GM12891 (cell line): ENCODE measurements at regions not wholly inside any gene's neighbourhood (a gene's known extent, or its start where the extent isn't known, plus 50 kb on each side); places are given as distances from the start of the nearest gene placed in this dataset.
"Not testable (repeated sequence)": the region's sequence is repeated elsewhere in the genome, so short reads cannot be mapped to it uniquely, and the experiment has no call there.

Source experiments
- DNase-seq: peaks from one replicate; pipeline ENCODE4 v3.0.0; 2011; ENCODE audit warnings: low spot score; ENCODE audit not compliant: insufficient read length
- FAIRE-seq: peaks from 2 replicates; lab custom pipeline; 2011; peaks lifted over from hg19 to GRCh38; lab: Jason Lieb, UNC
- PAX5 ChIP-seq: IDR thresholded peaks from 2 replicates; pipeline ENCODE4 v1.6.1; 2011; ENCODE audit warnings: low read length, moderate library complexity, mild to moderate bottlenecking; ENCODE audit not compliant: insufficient read depth, severe bottlenecking
- POLR2A ChIP-seq: IDR thresholded peaks from 2 replicates; pipeline ENCODE4 v1.6.1; 2011; ENCODE audit warnings: low read depth, low read length, control low read depth
- POLR2AphosphoS5 ChIP-seq: IDR thresholded peaks from 2 replicates; pipeline ENCODE4 v1.6.1; 2011; ENCODE audit warnings: low read depth, low read length, control low read depth
- POU2F2 ChIP-seq: IDR thresholded peaks from 2 replicates; pipeline ENCODE4 v1.6.1; 2011; ENCODE audit warnings: low read depth, mild to moderate bottlenecking, control low read depth, low read length, moderate library complexity
- SPI1 ChIP-seq: IDR thresholded peaks from 2 replicates; pipeline ENCODE4 v1.6.1; 2011; ENCODE audit warnings: low read depth, low read length, control low read depth
- TAF1 ChIP-seq: IDR thresholded peaks from 2 replicates; pipeline ENCODE4 v1.6.1; 2011; ENCODE audit warnings: low read depth, low read length, control low read depth

GRCh38 chr20:5480824-5481600 lies 129.8 kb downstream of the GPCPD1 start:
- DNase-seq, result no peak
- TF ChIP-seq POLR2AphosphoS5 (no peak), PAX5 (no peak), POU2F2 (no peak), POLR2A (no peak), TAF1 (no peak), SPI1 (no peak)
- peak; percentile 76 for FAIRE-seq

DNA sequence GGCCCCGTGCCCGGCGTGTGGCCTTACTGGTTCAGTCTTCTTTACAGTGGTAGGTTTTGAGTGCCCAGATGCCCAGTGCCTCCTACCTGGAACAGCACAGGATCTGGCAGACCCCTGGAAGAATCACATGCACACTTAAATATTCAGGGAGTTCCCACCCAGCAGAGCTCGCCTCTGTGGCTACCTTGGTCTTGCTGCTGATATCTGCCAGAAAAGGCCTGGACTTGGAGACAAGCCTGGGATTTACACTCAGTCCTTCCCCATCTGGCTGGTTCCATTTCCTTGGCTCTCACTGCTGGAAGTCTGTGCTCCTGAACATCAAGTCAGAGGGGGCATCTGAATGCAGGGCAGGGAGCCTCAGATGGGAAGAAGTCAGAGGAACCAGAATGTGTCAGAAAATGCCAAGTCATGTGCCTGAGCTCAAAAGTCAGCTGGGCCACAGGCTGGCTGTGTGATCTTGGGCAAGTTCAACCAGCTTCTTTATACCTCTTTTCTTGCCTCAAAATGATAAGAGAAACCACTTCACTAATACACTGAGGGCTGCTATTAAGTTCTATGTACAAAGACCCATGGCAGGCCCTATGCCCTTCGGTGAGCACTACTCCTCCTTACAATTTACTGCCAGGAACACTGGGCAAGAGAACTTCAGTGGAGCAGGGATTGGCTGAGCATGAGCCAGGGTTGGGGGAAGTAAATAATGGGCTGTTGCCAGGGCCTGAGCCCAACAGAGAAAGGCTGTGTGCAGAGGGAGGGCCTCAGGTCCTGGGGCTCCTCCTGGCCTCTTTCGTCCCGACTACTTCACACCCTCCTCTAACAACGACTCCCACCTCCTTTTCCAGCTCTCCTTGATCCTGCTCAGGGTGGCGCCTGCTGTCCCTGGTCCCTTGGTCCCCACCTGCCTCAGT lies 135.9 kb downstream of the GPCPD1 start:
- FAIRE-seq (no peak), DNase-seq (no peak)
- TF ChIP-seq SPI1 (no peak), PAX5 (no peak), TAF1 (no peak), POLR2AphosphoS5 (no peak), POU2F2 (no peak)

DNA sequence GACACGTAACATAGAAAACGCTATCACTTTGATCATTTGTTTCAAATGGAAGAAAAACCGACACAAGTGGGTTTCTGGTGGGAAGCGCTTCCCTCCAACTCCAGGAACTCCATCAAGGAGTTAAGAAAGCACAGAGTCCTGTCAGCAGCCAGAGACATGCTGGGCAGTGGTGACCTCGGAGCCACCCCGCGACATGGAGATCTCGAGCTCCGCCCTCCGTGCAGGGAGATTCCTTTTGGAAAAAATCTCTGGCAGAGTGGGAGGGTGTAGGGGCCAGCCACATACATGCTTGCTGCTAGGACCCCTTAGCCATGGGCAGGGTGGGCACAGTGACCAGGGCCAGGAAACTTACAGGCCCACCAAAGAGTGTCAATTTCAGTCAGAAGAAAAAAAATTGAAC lies 138.9 kb downstream of the GPCPD1 start:
- not testable (repeated sequence) for DNase-seq, FAIRE-seq

- FAIRE-seq (no peak), DNase-seq (no peak)
- TF ChIP-seq POLR2A, result no peak
- TF ChIP-seq POU2F2, result no peak
Observed at GRCh38 chr20:5471368-5471767, 139.4 kb downstream of the GPCPD1 start.

DNA sequence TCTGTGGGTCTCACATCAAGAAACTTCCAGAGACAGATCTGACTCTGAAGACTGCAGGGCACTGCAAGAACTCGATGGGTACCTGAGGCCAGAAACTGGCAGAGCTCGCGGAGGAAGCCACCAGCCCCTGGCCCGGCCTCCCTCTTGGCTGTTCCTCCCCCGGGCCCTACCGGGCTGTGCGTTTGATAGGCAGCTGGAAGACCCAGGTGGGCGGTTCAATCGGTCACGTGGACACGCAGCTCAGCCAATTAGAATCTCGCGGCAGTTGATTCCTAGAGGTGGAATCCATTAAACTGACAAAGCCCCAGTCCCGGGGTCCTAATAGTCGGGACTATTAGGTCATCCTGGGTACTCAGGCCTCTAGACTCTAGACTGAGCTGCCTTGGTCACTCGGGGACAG lies 139.9 kb downstream of the GPCPD1 start:
- no peak for TF ChIP-seq TAF1
- TF ChIP-seq POLR2A, result no peak
- TF ChIP-seq SPI1, result no peak
- TF ChIP-seq PAX5, result no peak
- TF ChIP-seq POLR2AphosphoS5, result no peak
- TF ChIP-seq POU2F2, result no peak
- FAIRE-seq (no peak), DNase-seq (no peak)

DNA sequence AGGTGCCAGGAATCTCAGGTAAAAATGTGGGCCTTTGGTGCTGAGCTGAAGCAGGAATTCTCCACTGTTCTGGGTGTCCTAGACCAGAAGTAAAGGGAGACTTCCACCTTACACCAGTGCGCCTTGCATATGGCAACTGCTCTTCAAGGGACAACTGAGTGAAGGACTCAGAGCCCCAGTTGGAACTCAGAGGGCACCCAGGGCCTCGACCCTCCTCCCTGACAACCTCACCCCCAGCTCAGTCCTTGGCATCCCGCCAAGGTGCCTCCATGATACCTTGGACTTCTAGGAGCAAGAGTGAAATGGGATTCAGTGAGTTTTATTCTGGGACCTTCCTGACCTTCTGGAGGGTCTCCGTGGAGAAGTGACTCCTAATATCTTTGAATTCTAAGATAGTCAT lies 140.3 kb downstream of the GPCPD1 start:
- FAIRE-seq, result no peak
- TF ChIP-seq POLR2AphosphoS5 (no peak), SPI1 (no peak), PAX5 (no peak), POLR2A (no peak), TAF1 (no peak), POU2F2 (no peak)

DNA sequence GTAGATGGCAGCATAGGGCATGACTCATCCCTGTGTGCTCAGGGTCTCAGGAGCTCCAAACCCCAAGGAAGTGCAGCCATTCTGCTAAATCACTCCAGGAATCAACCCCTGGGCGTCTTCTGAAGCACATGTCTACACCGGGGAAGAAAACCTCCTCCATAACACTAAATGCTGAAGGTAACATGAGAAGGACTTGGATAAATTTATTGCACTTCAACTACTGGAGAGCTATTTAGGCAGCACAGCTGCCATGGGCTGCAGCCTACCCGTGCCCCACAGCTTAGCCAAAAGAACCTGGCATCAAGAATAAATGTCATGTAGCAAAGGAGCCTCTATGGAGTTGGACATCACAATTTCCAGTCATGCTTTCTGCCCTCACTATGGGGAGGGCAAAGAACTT lies 141.7 kb downstream of the GPCPD1 start:
- FAIRE-seq (no peak), DNase-seq (no peak)
- TF ChIP-seq POLR2A, result no peak
- no peak for TF ChIP-seq POLR2AphosphoS5

More for the DNA sequence above, 140.3 kb downstream of the GPCPD1 start:
- no peak for DNase-seq

- TF ChIP-seq POLR2AphosphoS5, result no peak
- no peak for TF ChIP-seq PAX5
- TF ChIP-seq POU2F2, result no peak
- no peak for TF ChIP-seq TAF1
- TF ChIP-seq POLR2A, result no peak
- no peak for TF ChIP-seq SPI1
- no peak for DNase-seq
- FAIRE-seq, result no peak
Observed at GRCh38 chr20:5467086-5467485, 143.7 kb downstream of the GPCPD1 start.

GRCh38 chr20:5465604-5465927 lies 145.2 kb downstream of the GPCPD1 start:
- no peak for DNase-seq
- no peak for FAIRE-seq
- no peak for TF ChIP-seq POU2F2

DNA sequence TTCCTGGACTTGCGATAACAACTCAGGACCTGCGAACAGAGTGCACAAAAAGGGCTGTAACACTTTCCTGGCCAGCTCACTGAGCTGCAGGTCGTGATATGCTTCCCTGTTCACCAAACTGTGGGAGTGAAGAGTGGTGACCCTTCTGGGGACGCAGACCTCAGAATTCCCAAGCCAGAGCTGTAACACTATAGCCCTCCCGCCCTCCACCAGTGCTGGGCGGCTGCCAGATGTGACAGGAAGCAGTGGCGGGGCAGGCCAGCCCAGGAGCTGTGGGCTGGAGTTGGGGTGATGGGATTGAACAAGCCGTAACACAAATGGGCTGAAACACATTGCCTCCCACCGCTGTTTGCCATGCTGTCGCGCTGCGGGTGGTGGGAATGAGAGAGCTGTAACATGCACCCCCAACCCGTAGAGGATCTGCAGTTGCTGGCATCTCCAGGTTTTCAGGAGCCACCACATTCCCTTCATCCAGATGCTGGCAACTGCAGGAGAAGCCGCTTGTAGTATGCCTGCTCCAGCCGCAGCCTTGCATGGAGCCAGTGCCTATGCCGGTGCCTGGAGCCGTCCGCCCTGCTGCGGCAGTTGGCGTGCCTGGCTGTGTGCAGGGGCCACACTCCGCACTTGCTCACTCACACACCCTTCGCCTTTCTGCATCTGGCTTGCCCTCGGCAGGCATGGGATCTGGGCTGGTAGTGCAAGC lies 145.8 kb downstream of the GPCPD1 start:
- TF ChIP-seq POLR2A, result no peak
- no peak for TF ChIP-seq POLR2AphosphoS5
- no peak for TF ChIP-seq SPI1
- no peak for TF ChIP-seq POU2F2
- TF ChIP-seq TAF1, result no peak
- no peak for TF ChIP-seq PAX5
- FAIRE-seq (no peak), DNase-seq (no peak)
